ENCODE measurements at regions not wholly inside any gene's neighbourhood (a gene's known extent, or its start where the extent isn't known, plus 50 kb on each side); places are given as distances from the start of the nearest gene placed in this dataset.
A peak's percentile ranks its signal among the peaks of the same experiment; 100 is the strongest.

GRCh38 chr11:80958361-80958760, 1517.5 kb upstream of the TENM4 start:
- TF ChIP-seq CTCF (conservative IDR thresholded peaks at IDR 0.05; ENCODE audit: control insufficient read depth, insufficient read depth, low read depth, low read length): no peak
- no peak overlapping the region for H3K4me3 ChIP-seq (ENCODE audit: control insufficient read depth, low read depth, low read length)
- DNase-seq (ENCODE audit: low read depth): peak; percentile 94

GRCh38 chr11:80955588-80955987, 1514.8 kb upstream of the TENM4 start:
- no peak for DNase-seq (ENCODE audit: low read depth)
- no peak for TF ChIP-seq CTCF (conservative IDR thresholded peaks at IDR 0.05; ENCODE audit: control insufficient read depth, insufficient read depth, low read depth, low read length)
- no peak overlapping the region for H3K4me3 ChIP-seq (ENCODE audit: control insufficient read depth, low read depth, low read length)

GRCh38 chr11:80948781-80949180, 1508.0 kb upstream of the TENM4 start:
- no peak for DNase-seq (ENCODE audit: low read depth)
- no peak for TF ChIP-seq CTCF (conservative IDR thresholded peaks at IDR 0.05; ENCODE audit: control insufficient read depth, insufficient read depth, low read depth, low read length)
- no peak overlapping the region for H3K4me3 ChIP-seq (ENCODE audit: control insufficient read depth, low read depth, low read length)

- peak; percentile 17 for DNase-seq (ENCODE audit: low read depth)
- no peak for TF ChIP-seq CTCF (conservative IDR thresholded peaks at IDR 0.05; ENCODE audit: control insufficient read depth, insufficient read depth, low read depth, low read length)
- H3K4me3 ChIP-seq (ENCODE audit: control insufficient read depth, low read depth, low read length): no peak overlapping the region
Measured at GRCh38 chr11:80944758-80945157, 1503.9 kb upstream of the TENM4 start.

- DNase-seq (ENCODE audit: low read depth): no peak
- no peak overlapping the region for H3K4me3 ChIP-seq (ENCODE audit: control insufficient read depth, low read depth, low read length)
- TF ChIP-seq CTCF (conservative IDR thresholded peaks at IDR 0.05; ENCODE audit: control insufficient read depth, insufficient read depth, low read depth, low read length): no peak
Measured at GRCh38 chr11:80943226-80943625, 1502.4 kb upstream of the TENM4 start.

GRCh38 chr11:80937842-80938241, 1497.0 kb upstream of the TENM4 start:
- H3K4me3 ChIP-seq (ENCODE audit: control insufficient read depth, low read depth, low read length): no peak overlapping the region
- TF ChIP-seq CTCF (conservative IDR thresholded peaks at IDR 0.05; ENCODE audit: control insufficient read depth, insufficient read depth, low read depth, low read length): no peak
- DNase-seq (ENCODE audit: low read depth): peak; percentile 27

- no peak for DNase-seq (ENCODE audit: low read depth)
- no peak for TF ChIP-seq CTCF (conservative IDR thresholded peaks at IDR 0.05; ENCODE audit: control insufficient read depth, insufficient read depth, low read depth, low read length)
- no peak overlapping the region for H3K4me3 ChIP-seq (ENCODE audit: control insufficient read depth, low read depth, low read length)
Measured at GRCh38 chr11:80930038-80930437, 1489.2 kb upstream of the TENM4 start.

Measured in fibroblast of mammary gland (primary cell).